GM23338 (cell line): ENCODE measurements at regions not wholly inside any gene's neighbourhood (a gene's known extent, or its start where the extent isn't known, plus 50 kb on each side); places are given as distances from the start of the nearest gene placed in this dataset.

Source experiments
- ATAC-seq: fragments of 200-7000 bp; cut with Tn5 transposase; 3 replicates; pipeline ENCODE4 v1.9.1; 2020
- DNase-seq: peaks from one replicate; pipeline ENCODE4 v3.0.0-alpha.2; 2015; ENCODE audit warnings: low spot score
- H2AFZ ChIP-seq: fragments of 200-600 bp; sonication (generic); 2 replicates; pipeline ENCODE4 v1.8.0; 2016; ENCODE audit warnings: antibody characterized with exemption, mild to moderate bottlenecking, moderate library complexity
- H3F3A ChIP-seq: fragments of 200-600 bp; sonication (generic); replicated peaks from 2 replicates; pipeline ENCODE4 v1.8.0; 2017; ENCODE audit warnings: antibody characterized with exemption, mixed run types, low read depth
- H3K27ac ChIP-seq: fragments of 200-600 bp; sonication (generic); 2 replicates; pipeline ENCODE4 v1.6.1; 2016; ENCODE audit warnings: low read depth
- H3K27me3 ChIP-seq: fragments of 200-600 bp; sonication (generic); 2 replicates; pipeline ENCODE4 v1.8.0; 2016; ENCODE audit warnings: mild to moderate bottlenecking, mixed run types, moderate library complexity; ENCODE audit not compliant: insufficient read depth
- H3K36me3 ChIP-seq: fragments of 200-600 bp; sonication (generic); 2 replicates; pipeline ENCODE4 v1.8.0; 2016; ENCODE audit warnings: mild to moderate bottlenecking; ENCODE audit not compliant: insufficient read depth
- H3K4me1 ChIP-seq: fragments of 200-600 bp; sonication (generic); 2 replicates; pipeline ENCODE4 v1.8.0; 2016; ENCODE audit warnings: mild to moderate bottlenecking, moderate library complexity; ENCODE audit not compliant: insufficient read depth
- H3K4me2 ChIP-seq: fragments of 200-600 bp; sonication (generic); 2 replicates; pipeline ENCODE4 v1.7.1; 2017; ENCODE audit warnings: mixed run types
- H3K4me3 ChIP-seq: fragments of 200-600 bp; sonication (generic); 2 replicates; pipeline ENCODE4 v1.6.1; 2016; ENCODE audit warnings: mixed run types
- H3K79me2 ChIP-seq: fragments of 200-600 bp; sonication (generic); replicated peaks from 2 replicates; pipeline ENCODE4 v1.8.0; 2017; ENCODE audit warnings: mild to moderate bottlenecking; ENCODE audit not compliant: insufficient read depth
- H3K9me2 ChIP-seq: fragments of 200-600 bp; sonication (generic); 2 replicates; pipeline ENCODE4 v1.8.0; 2017; ENCODE audit not compliant: insufficient read depth
- H4K20me1 ChIP-seq: fragments of 200-600 bp; sonication (generic); replicated peaks from 2 replicates; pipeline ENCODE4 v1.8.0; 2017; ENCODE audit warnings: mild to moderate bottlenecking; ENCODE audit not compliant: insufficient read depth
- H3K27ac Mint-ChIP-seq: 2 replicates; pipeline ENCODE4 v1.8.0; 2020; ENCODE audit warnings: inconsistent platforms, mild to moderate bottlenecking, moderate library complexity, mixed read lengths
- H3K27me3 Mint-ChIP-seq: 3 replicates; pipeline ENCODE4 v1.8.0; 2022; ENCODE audit warnings: low read depth, mild to moderate bottlenecking, moderate library complexity, mixed read lengths, inconsistent platforms; ENCODE audit not compliant: insufficient read depth, poor library complexity
- H3K36me3 Mint-ChIP-seq: 3 replicates; pipeline ENCODE4 v1.8.0; 2021; ENCODE audit warnings: low read depth, mild to moderate bottlenecking, inconsistent platforms, moderate library complexity, mixed read lengths
- H3K4me1 Mint-ChIP-seq: 3 replicates; pipeline ENCODE4 v1.8.0; 2020; ENCODE audit warnings: mild to moderate bottlenecking, inconsistent platforms, mixed read lengths
- H3K4me3 Mint-ChIP-seq: 3 replicates; pipeline ENCODE4 v1.8.0; 2021; ENCODE audit warnings: moderate library complexity, mild to moderate bottlenecking, inconsistent platforms, mixed read lengths
- H3K9me3 Mint-ChIP-seq: 3 replicates; pipeline ENCODE4 v1.8.0; 2020; ENCODE audit warnings: moderate library complexity, mild to moderate bottlenecking, inconsistent platforms, mixed read lengths
- CREB1 ChIP-seq: fragments of 250-450 bp; sonication (Bioruptor Pico); IDR thresholded peaks from 2 replicates; pipeline ENCODE4 v1.5.0; 2020; ENCODE audit warnings: low read depth, mild to moderate bottlenecking, moderate library complexity
- EZH2 ChIP-seq: fragments of 200-600 bp; sonication (generic); IDR thresholded peaks from one replicate; pipeline ENCODE4 v1.8.0; 2017; ENCODE audit warnings: antibody characterized with exemption, mild to moderate bottlenecking, low read depth; ENCODE audit not compliant: unreplicated experiment
- EZH2phosphoT487 ChIP-seq: fragments of 200-600 bp; sonication (generic); IDR thresholded peaks from one replicate; pipeline ENCODE4 v1.8.1; 2018; ENCODE audit warnings: antibody characterized with exemption; ENCODE audit not compliant: unreplicated experiment
- JUNB ChIP-seq: IDR thresholded peaks from one replicate; pipeline ENCODE4 v1.6.1; 2016; ENCODE audit warnings: antibody characterized with exemption; ENCODE audit not compliant: unreplicated experiment
- POLR2AphosphoS5 ChIP-seq: IDR thresholded peaks from 2 replicates; pipeline ENCODE4 v1.6.1; 2016; ENCODE audit warnings: antibody characterized with exemption, low read depth
- STAT1 ChIP-seq: IDR thresholded peaks from one replicate; pipeline ENCODE4 v1.6.1; 2016; ENCODE audit warnings: antibody characterized with exemption; ENCODE audit not compliant: unreplicated experiment
- ZNF114 ChIP-seq: fragments of 250-450 bp; sonication (Bioruptor Pico); IDR thresholded peaks from 2 replicates; pipeline ENCODE4 v1.5.0; 2020; ENCODE audit warnings: mild to moderate bottlenecking, moderate library complexity
- ZNF331 ChIP-seq: fragments of 250-450 bp; sonication (Bioruptor Pico); IDR thresholded peaks from 2 replicates; pipeline ENCODE4 v1.5.0; 2020; ENCODE audit warnings: low read depth, mild to moderate bottlenecking, moderate library complexity
- ZNF462 ChIP-seq: fragments of 250-450 bp; sonication (Bioruptor Pico); IDR thresholded peaks from 2 replicates; pipeline ENCODE4 v1.5.0; 2020; ENCODE audit warnings: mild to moderate bottlenecking, moderate library complexity
- TF ChIP-seq, protein P1 (sequence below): IDR thresholded peaks from one replicate; pipeline ENCODE4 v1.6.1; 2018; ENCODE audit warnings: antibody characterized with exemption; ENCODE audit not compliant: unreplicated experiment
- TF ChIP-seq, protein P2 (sequence below): IDR thresholded peaks from 2 replicates; pipeline ENCODE4 v1.6.1; 2016; ENCODE audit warnings: antibody characterized with exemption
- TF ChIP-seq, protein P3 (sequence below), 2 experiments: fragments of 200-600 bp in 1 of 2; sonication (generic) in 1 of 2; conservative IDR thresholded peaks; 2 replicates each; pipeline versions ENCODE4 v1.5.1 to v1.6.1; 2016 to 2017; ENCODE audit warnings: antibody characterized with exemption in 2 of 2, low read depth in 2 of 2, mild to moderate bottlenecking in 2 of 2, moderate library complexity in 1 of 2

DNA sequence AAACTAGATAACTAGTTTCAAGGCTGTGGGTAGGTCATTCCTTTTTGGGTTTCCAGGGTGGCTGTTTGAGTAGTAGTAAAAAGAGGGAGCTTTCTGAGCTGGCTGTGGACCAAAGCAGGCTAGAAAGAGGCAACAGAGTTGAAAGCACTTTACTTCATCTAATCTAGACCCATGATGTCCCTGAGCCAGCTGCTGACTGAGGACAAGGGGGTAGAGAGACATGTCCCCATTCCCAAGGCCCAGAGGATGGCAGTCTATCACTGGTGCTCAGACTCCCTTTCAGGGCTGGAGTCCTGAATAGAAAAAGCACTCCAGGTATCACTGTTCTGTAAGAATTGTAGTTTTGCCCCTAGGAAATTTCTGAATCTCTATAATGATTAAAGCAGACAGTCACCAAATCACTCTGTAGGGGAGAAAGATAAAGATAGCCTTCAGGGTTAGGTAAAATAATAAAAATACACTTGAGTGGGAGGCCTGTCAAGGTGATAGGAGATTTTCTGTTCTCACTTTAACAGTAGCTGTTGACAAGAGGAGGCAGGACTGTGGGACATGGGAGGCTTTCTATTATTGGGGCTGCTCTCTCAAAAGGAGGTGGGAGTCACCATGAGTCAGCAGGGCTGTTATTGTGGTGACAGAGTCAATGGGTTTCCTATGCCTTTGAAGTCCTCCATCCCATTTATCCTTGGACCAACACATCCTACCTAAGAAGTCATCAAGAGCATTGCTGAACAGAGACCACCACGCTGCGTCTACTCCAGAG is 190.2 kb upstream of the MPHOSPH6 start:
- H3K79me2 ChIP-seq: no peaks in the 10 kb centered on the region
- DNase-seq: no peak
- TF ChIP-seq, protein P1, sequence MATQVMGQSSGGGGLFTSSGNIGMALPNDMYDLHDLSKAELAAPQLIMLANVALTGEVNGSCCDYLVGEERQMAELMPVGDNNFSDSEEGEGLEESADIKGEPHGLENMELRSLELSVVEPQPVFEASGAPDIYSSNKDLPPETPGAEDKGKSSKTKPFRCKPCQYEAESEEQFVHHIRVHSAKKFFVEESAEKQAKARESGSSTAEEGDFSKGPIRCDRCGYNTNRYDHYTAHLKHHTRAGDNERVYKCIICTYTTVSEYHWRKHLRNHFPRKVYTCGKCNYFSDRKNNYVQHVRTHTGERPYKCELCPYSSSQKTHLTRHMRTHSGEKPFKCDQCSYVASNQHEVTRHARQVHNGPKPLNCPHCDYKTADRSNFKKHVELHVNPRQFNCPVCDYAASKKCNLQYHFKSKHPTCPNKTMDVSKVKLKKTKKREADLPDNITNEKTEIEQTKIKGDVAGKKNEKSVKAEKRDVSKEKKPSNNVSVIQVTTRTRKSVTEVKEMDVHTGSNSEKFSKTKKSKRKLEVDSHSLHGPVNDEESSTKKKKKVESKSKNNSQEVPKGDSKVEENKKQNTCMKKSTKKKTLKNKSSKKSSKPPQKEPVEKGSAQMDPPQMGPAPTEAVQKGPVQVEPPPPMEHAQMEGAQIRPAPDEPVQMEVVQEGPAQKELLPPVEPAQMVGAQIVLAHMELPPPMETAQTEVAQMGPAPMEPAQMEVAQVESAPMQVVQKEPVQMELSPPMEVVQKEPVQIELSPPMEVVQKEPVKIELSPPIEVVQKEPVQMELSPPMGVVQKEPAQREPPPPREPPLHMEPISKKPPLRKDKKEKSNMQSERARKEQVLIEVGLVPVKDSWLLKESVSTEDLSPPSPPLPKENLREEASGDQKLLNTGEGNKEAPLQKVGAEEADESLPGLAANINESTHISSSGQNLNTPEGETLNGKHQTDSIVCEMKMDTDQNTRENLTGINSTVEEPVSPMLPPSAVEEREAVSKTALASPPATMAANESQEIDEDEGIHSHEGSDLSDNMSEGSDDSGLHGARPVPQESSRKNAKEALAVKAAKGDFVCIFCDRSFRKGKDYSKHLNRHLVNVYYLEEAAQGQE: no peak
- TF ChIP-seq EZH2phosphoT487 (no peak), CREB1 (no peak), ZNF462 (CRISPR knock-in tag) (no peak), POLR2AphosphoS5 (no peak), EZH2 (no peak), STAT1 (no peak), ZNF114 (no peak), ZNF331 (CRISPR knock-in tag) (no peak), JUNB (no peak)
- TF ChIP-seq, protein P2, sequence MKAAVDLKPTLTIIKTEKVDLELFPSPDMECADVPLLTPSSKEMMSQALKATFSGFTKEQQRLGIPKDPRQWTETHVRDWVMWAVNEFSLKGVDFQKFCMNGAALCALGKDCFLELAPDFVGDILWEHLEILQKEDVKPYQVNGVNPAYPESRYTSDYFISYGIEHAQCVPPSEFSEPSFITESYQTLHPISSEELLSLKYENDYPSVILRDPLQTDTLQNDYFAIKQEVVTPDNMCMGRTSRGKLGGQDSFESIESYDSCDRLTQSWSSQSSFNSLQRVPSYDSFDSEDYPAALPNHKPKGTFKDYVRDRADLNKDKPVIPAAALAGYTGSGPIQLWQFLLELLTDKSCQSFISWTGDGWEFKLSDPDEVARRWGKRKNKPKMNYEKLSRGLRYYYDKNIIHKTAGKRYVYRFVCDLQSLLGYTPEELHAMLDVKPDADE: no peak
- TF ChIP-seq, protein P3, sequence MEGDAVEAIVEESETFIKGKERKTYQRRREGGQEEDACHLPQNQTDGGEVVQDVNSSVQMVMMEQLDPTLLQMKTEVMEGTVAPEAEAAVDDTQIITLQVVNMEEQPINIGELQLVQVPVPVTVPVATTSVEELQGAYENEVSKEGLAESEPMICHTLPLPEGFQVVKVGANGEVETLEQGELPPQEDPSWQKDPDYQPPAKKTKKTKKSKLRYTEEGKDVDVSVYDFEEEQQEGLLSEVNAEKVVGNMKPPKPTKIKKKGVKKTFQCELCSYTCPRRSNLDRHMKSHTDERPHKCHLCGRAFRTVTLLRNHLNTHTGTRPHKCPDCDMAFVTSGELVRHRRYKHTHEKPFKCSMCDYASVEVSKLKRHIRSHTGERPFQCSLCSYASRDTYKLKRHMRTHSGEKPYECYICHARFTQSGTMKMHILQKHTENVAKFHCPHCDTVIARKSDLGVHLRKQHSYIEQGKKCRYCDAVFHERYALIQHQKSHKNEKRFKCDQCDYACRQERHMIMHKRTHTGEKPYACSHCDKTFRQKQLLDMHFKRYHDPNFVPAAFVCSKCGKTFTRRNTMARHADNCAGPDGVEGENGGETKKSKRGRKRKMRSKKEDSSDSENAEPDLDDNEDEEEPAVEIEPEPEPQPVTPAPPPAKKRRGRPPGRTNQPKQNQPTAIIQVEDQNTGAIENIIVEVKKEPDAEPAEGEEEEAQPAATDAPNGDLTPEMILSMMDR (conservative IDR thresholded peaks at IDR 0.05; ENCODE audit: low read depth in 2 of 2): no peak
- H3F3A ChIP-seq: no peaks in the 10 kb centered on the region
- H4K20me1 ChIP-seq: no peaks in the 10 kb centered on the region
- Mint-ChIP-seq H3K27me3 (peaks cover 5% of the 10 kb centered on the region), H3K27ac (no peak overlapping the region), H3K9me3 (peaks cover 3% of the 10 kb centered on the region; the same call in 2 of the 3 replicates), H3K36me3 (no peaks in the 10 kb centered on the region), H3K4me1 (peaks cover 8% of the 10 kb centered on the region), H3K4me3 (no peak overlapping the region)
- H3K27me3 ChIP-seq: no peaks in the 10 kb centered on the region
- ATAC-seq: no peak
- H3K27ac ChIP-seq: no peak overlapping the region
- H2AFZ ChIP-seq: no peak overlapping the region
- H3K36me3 ChIP-seq: no peaks in the 10 kb centered on the region
- no peaks in the 10 kb centered on the region for H3K4me1 ChIP-seq
- no peak overlapping the region for H3K4me3 ChIP-seq
- H3K4me2 ChIP-seq: no peak overlapping the region
- H3K9me2 ChIP-seq: 0 out of 2 replicates have a peak, but pooled peaks cover 3% of the 10 kb centered on the region
